Body of pancreas (tissue), 4 donors: ENCODE measurements at regions not wholly inside any gene's neighbourhood (a gene's known extent, or its start where the extent isn't known, plus 50 kb on each side); places are given as distances from the start of the nearest gene placed in this dataset.

Source experiments
- ATAC-seq: fragments of 150-250 bp; one replicate; pipeline ENCODE4 v1.9.1; 2016
- DNase-seq, 4 donors: peaks; one replicate each; pipeline ENCODE4 v3.0.0-alpha.2; 2019
- H3K27ac ChIP-seq, 4 donors: fragments of 200-600 bp; sonication (generic); 1 replicate in 3 of 4; 2 replicates in 1 of 4; pipeline versions ENCODE4 v1.5.1 to v1.6.1; 2016 to 2019; ENCODE audit warnings: mild to moderate bottlenecking in 1 of 4, mixed read lengths in 1 of 4, moderate library complexity in 1 of 4
- H3K27me3 ChIP-seq, 2 donors: fragments of 200-600 bp; sonication (generic); one replicate each; pipeline ENCODE4 v1.6.0; 2016; ENCODE audit warnings: mild to moderate bottlenecking in 1 of 2
- H3K36me3 ChIP-seq, 2 donors: fragments of 200-600 bp; sonication (generic); replicated peaks in 1 of 2; 2 replicates each; pipeline ENCODE4 v1.5.1; 2016; ENCODE audit warnings: low read depth in 2 of 2; ENCODE audit not compliant: insufficient read depth in 1 of 2
- H3K4me1 ChIP-seq: fragments of 200-600 bp; sonication (generic); one replicate; pipeline ENCODE4 v1.6.0; 2016
- H3K4me3 ChIP-seq, 2 donors: fragments of 200-600 bp; sonication (generic); 1 replicate in 1 of 2; 2 replicates in 1 of 2; pipeline ENCODE4 v1.5.1; 2016 to 2019
- H3K9me3 ChIP-seq, 3 donors: fragments of 200-600 bp; sonication (generic); 1 replicate in 2 of 3; 2 replicates in 1 of 3; pipeline ENCODE4 v1.5.1; 2016
- CTCF ChIP-seq, 7 experiments: fragments of 450-650 bp in 4 of 7; fragments of 200-600 bp in 3 of 7; sonication (generic) in 3 of 7; IDR thresholded peaks; one replicate each; pipeline ENCODE4 v1.5.1; 2016 to 2019; ENCODE audit warnings: antibody characterized with exemption in 7 of 7
- POLR2A ChIP-seq, 3 donors: fragments of 450-650 bp; IDR thresholded peaks; one replicate each; pipeline ENCODE4 v1.6.1; 2016; ENCODE audit warnings: antibody characterized with exemption in 3 of 3, mild to moderate bottlenecking in 2 of 3
- WGBS, 2 donors: methylation state at CpG; one replicate each; pipeline ENCODE4 v1.1.5; 2017; 5-methylcytosine and 5-hydroxymethylcytosine counted together
- intact Hi-C: fragments of 100-400 bp; cut with DNase I; formaldehyde crosslinking; loops from one replicate; pipeline ENCODE4 v1.15.1; 2023

DNA sequence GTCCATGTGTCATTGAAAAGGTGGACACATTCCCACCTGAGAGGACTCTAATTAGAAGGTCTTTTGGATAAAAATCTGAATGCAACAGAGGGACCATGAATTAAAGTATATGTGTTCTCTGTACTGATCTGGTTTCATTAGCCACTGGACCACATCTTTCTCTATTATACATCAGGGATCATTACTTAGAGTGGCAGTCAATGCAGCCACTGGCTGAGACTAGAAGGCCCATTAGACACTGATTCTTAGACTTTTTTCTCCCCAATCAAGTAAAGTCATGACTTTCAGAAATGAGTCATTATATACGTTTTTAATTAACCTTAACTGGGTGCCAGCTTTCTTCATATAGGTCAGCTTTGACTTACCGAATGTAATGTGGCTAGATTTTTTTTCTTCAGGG is 550.8 kb upstream of the CFAP20DC start:
- H3K9me3 ChIP-seq, result no peaks in the 10 kb centered on the region
- no peaks in the 10 kb centered on the region for H3K27me3 ChIP-seq
- intact Hi-C loops, result no loop called here
- WGBS, 2 donors, result 73 to 76% methylated on average over 2 of the region's 2 CpGs
- H3K36me3 ChIP-seq, result no peaks in the 10 kb centered on the region
- DNase-seq, result no peak
- ATAC-seq, result no peak
- H3K27ac ChIP-seq, result no peak overlapping the region
- H3K4me3 ChIP-seq, result no peak overlapping the region
- peaks cover 5% of the 10 kb centered on the region for H3K4me1 ChIP-seq
- no peak for TF ChIP-seq POLR2A (IDR thresholded peaks at IDR 0.05)
- no peak for TF ChIP-seq CTCF (IDR thresholded peaks at IDR 0.05)

DNA sequence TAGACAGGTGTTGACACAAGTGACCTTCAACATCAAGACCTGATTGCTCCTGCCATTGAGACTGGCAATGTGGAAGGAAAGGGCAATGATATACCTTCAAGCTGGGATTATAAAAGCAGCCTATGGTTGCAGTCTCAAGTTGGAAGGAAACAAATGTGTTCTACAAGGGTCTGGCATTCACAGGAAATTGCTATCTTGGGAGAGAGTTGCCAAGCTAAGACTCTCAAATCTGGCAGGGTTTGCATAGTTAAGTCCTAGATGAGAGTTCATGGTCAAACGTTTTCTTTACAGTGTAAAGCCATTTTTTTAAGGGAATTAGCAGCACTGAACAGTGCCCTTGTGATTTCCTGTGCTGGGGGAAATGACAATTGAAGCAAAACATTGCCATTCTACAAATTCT is 546.9 kb upstream of the CFAP20DC start:
- H3K9me3 ChIP-seq, result no peaks in the 10 kb centered on the region
- no peak overlapping the region for H3K4me3 ChIP-seq
- intact Hi-C loops, result no loop called here
- H3K27me3 ChIP-seq, result no peaks in the 10 kb centered on the region
- no peaks in the 10 kb centered on the region for H3K36me3 ChIP-seq
- 25 to 35% methylated on average over 1 of the region's 1 CpG for WGBS, 2 donors
- H3K4me1 ChIP-seq, result peaks cover 7% of the 10 kb centered on the region
- no peak overlapping the region for H3K27ac ChIP-seq
- TF ChIP-seq POLR2A (IDR thresholded peaks at IDR 0.05) (no peak), CTCF (IDR thresholded peaks at IDR 0.05) (no peak)
- no peak for ATAC-seq
- DNase-seq, result no peak

DNA sequence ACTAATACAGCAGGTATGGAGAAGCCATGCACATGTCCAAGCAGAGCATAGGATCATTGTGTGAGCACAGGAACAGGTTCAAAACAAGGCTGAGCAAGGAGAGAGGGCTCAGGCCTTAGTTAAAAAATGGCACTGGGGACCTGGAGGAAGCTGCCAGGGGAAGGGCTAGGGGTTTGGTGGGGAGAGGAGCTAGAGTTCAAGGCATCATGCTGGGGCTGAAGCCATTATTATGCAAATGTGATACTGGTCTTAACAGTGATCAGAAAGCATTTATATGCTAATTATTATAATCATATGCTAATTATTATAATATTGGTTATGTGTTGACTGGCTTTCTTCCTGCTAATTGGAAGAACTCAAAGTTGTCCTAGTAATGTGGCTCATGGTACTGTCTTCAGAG is 546.0 kb upstream of the CFAP20DC start:
- Histone ChIP-seq H3K27me3 (no peaks in the 10 kb centered on the region), H3K36me3 (no peaks in the 10 kb centered on the region), H3K4me1 (peaks cover 7% of the 10 kb centered on the region), H3K27ac (no peak overlapping the region), H3K9me3 (no peaks in the 10 kb centered on the region), H3K4me3 (no peak overlapping the region)
- intact Hi-C loops, result no loop called here
- DNase-seq, result no peak
- TF ChIP-seq POLR2A (IDR thresholded peaks at IDR 0.05), result no peak
- no peak for TF ChIP-seq CTCF (IDR thresholded peaks at IDR 0.05)
- ATAC-seq, result no peak

DNA sequence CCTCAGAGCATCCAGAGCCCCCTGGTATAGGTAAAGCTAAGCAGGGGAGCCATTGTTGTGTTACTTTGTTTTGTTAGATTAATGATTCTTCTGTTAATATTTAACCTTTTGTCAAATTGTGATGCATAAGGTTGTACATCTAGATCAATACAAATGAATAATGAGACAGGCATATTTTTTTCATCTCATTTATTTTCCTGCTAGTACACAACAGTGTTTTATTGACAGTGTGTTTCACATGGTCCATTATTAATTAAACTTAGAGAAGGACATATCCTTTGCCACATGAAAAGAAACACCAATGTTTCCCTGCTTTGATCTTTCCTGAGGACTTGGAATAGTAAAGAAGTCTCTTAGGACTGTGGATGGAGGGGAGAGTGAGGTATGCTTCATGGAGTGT is 543.6 kb upstream of the CFAP20DC start:
- no peaks in the 10 kb centered on the region for H3K9me3 ChIP-seq
- H3K36me3 ChIP-seq, result no peaks in the 10 kb centered on the region
- TF ChIP-seq CTCF (IDR thresholded peaks at IDR 0.05) (no peak), POLR2A (IDR thresholded peaks at IDR 0.05) (no peak)
- peaks cover 7% of the 10 kb centered on the region for H3K4me1 ChIP-seq
- DNase-seq, result no peak
- ATAC-seq, result peak; percentile 30
- H3K4me3 ChIP-seq, result no peak overlapping the region
- intact Hi-C loops, result no loop called here
- H3K27ac ChIP-seq, result no peak overlapping the region
- no peaks in the 10 kb centered on the region for H3K27me3 ChIP-seq

GRCh38 chr3:59580996-59581395 is 531.2 kb upstream of the CFAP20DC start:
- no peak overlapping the region for H3K4me3 ChIP-seq
- no peaks in the 10 kb centered on the region for H3K27me3 ChIP-seq
- ATAC-seq (no peak), DNase-seq (no peak)
- H3K9me3 ChIP-seq, result no peaks in the 10 kb centered on the region
- no peak overlapping the region for H3K27ac ChIP-seq
- H3K36me3 ChIP-seq, result no peaks in the 10 kb centered on the region
- WGBS, 2 donors, result 52 to 53% methylated on average over 2 of the region's 2 CpGs
- intact Hi-C loops, result no loop called here
- no peaks in the 10 kb centered on the region for H3K4me1 ChIP-seq
- TF ChIP-seq CTCF (IDR thresholded peaks at IDR 0.05) (no peak), POLR2A (IDR thresholded peaks at IDR 0.05) (no peak)
